GM21576 (cell line): ENCODE measurements at regions not wholly inside any gene's neighbourhood (a gene's known extent, or its start where the extent isn't known, plus 50 kb on each side); places are given as distances from the start of the nearest gene placed in this dataset.

Experiments
- ATAC-seq: cut with Tn5 transposase; IDR thresholded peaks from one replicate; pipeline ENCODE4 v1.9.1; 2021; ENCODE audit warnings: mild to moderate bottlenecking, moderate library complexity; ENCODE audit not compliant: unreplicated experiment

GRCh38 chr21:27145134-27145798 is 178.4 kb upstream of the ADAMTS5 start:
- ATAC-seq = no peak

- ATAC-seq = no peak
These were observed 176.6 kb upstream of the ADAMTS5 start for GRCh38 chr21:27143476-27143875.

- ATAC-seq = no peak
These were observed 172.6 kb upstream of the ADAMTS5 start for GRCh38 chr21:27139526-27139925.

DNA sequence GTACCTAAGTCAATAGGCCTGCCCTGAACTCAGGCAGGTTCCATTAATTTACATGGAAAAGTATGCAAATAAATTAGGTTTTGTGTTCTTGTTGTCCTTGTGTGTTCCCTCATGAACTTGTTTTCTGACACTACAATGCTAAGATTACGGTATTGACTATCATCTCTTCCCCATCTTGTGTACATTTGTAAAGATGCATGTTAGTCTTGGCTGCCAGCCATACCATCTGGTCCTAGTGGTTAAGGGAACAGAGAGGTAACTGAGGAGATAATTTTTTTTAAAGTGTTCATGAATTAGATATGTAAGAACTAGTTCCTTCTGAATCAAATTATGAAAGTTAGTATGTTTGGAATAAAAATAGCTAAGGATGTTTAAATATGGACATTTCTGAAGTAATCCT is 167.6 kb upstream of the ADAMTS5 start:
- ATAC-seq = no peak

- ATAC-seq = no peak
These were observed 165.4 kb upstream of the ADAMTS5 start for GRCh38 chr21:27132266-27132665.

- ATAC-seq = no peak
These were observed 163.3 kb upstream of the ADAMTS5 start for GRCh38 chr21:27130154-27130553.

GRCh38 chr21:27129694-27130093 is 162.8 kb upstream of the ADAMTS5 start:
- no peak for ATAC-seq

GRCh38 chr21:27129215-27129614 is 162.3 kb upstream of the ADAMTS5 start:
- no peak for ATAC-seq

DNA sequence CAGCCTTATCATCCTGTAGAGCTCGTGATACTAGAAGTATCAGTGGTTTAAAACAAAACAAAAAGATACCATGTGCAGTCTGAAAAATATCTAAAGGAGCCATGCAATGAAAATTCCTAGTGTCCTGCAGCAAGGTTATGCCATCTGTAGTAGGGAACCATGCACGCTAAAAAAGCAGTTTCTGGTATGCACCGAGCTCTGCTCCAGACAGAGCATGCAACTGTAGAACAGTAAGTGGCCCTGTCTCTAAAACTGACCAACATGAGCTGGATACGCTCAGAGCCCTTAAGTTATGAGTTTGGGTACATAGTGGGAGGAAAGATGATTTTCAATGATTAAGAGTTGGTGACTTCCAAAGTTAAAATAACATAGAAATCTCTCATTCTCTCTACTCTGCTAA is 159.3 kb upstream of the ADAMTS5 start:
- ATAC-seq = no peak

DNA sequence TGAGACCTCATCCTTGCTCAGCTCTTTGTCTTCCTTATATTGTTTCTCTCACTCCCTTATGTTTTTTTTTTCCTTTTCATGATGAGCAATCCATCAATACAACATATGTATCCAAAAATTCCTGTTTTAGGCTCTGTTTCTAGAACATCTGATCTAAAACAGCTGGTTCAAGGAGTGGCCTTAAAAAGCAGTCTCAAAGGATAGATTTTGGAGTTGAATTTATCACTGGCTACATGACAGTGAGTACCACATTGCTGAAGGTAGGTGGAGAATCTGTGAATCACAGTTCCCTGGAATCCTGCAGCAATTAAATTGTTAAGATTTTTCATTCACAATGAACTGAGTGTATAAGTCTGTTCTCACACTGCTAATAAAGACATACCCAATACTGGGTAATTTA is 155.8 kb upstream of the ADAMTS5 start:
- no peak for ATAC-seq

DNA sequence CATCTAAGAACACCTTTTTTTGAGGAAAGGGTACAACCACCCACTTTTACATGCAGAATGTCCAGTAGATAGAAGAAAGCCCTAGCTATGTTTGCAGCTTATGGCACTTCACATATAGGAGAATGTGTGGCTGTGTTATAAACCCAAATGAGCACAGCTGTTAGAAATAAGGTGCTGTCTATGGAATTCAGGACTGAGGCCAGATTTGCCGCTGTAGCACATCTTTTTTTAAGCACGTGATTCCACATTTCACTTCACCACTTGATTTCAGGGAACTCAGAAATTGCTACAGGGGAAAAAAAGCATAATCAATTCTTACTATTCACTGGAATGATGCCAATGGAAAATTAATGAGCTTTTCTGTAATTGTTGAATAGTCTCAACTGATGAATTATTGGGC is 147.2 kb upstream of the ADAMTS5 start:
- ATAC-seq = no peak

GRCh38 chr21:27112186-27112585 is 145.3 kb upstream of the ADAMTS5 start:
- ATAC-seq = no peak

- no peak for ATAC-seq
These were observed 144.1 kb upstream of the ADAMTS5 start for GRCh38 chr21:27110956-27111355.

DNA sequence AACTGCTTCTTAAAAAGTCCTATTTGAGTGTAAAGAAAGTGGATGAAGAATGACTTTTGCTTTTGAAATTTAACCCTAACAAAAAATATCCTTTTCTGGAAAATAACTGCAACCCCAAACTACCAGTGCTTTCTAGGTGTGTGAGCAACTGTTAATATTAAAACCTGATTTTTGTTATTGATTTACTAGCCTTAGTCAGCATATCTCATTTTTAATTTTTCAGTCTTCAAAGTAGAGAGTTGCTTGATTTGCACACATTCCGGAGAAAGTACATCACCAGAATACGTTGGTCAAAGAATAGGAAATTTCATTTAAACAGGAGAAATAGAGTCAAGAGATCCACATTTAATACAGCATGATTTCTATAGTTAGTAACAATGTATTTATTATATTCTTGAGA is 141.8 kb upstream of the ADAMTS5 start:
- no peak for ATAC-seq

DNA sequence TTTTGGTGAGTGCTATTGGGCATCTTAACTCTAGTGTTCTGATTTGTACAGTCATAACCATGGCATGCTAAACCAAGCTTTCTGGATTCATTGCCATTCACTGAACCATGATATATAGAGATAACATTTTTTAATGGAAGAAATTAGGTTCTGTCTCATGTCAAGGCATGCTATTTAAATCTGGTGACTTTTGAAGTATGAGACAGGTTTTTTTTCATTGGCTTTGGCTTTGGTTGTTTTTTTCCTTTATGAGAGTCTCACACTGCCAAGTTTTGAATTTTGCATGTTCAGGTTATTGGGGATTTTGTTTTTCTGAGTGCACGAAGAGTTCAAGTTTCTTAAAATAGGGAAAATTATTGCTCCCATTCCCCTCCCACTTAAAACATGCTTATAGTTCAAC is 141.3 kb upstream of the ADAMTS5 start:
- ATAC-seq = no peak

DNA sequence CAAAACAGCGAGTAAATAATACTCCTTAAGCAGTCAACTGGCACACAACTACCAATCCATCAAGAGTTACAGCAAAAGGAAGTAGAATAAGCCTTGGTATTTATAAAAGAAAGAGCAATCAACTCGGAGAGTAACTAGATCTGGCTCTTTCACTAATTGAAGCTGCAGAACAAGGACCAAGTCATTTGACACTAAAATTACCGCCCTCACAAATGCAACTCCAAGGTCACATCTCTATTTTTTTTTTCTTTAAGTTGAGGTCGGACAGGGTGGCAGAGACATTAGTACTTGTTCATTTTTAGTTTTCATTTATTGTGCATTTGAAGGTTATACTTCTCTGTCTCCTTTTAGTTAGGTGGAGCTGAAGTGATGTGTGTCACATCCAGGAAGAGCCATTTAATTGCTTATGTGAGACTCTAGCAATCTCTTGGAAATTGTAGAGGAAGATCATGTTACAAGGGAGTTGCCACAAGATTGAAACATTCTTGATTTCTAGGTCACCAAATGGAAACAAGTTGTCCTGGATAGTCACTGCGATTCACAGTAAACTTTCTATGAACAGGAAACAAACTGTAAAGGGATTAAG is 138.1 kb upstream of the ADAMTS5 start:
- no peak for ATAC-seq

GRCh38 chr21:27103768-27104167 is 136.9 kb upstream of the ADAMTS5 start:
- ATAC-seq = no peak

DNA sequence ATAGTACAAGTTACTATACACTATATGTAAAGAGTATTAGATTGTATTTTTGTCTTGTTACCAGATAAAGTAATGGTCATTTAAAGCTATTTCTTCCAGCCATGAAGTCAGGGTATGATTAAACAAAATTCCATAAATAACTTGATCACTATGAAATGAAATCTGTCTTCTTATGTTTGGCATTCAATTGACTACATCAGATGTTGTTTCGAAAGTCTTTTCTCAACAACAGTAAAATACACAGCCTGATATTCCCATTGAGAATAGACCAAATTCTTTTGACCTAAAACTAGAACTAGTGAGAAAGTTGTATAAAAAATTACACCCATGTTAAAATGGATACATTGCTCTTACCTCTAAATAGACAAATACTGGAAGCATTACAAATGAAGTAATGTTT is 134.6 kb upstream of the ADAMTS5 start:
- no peak for ATAC-seq

GRCh38 chr21:27094184-27094948 is 127.5 kb upstream of the ADAMTS5 start:
- no peak for ATAC-seq

DNA sequence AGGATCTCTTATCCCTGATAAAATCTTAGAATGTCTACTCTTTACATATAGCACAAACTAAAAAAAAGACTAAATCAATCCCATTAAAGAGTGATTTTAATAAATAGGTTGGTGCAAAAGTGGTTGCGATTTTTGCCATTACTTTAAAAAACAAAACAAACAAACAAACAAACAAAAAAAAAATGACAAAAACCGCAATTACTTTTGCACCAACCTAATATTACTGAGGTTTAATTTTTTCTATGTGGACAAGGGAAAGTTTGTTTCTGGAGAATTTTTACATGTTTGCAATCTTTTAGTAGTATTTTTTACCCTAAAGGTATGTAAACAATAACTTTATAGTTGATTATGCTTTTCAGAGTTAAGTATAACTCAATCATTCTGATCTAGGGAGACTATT is 119.7 kb upstream of the ADAMTS5 start:
- no peak for ATAC-seq

GRCh38 chr21:27086186-27086585 is 119.3 kb upstream of the ADAMTS5 start:
- ATAC-seq = no peak

GRCh38 chr21:27085387-27085786 is 118.5 kb upstream of the ADAMTS5 start:
- ATAC-seq = no peak
